ENCODE measurements at regions not wholly inside any gene's neighbourhood (a gene's known extent, or its start where the extent isn't known, plus 50 kb on each side); places are given as distances from the start of the nearest gene placed in this dataset.

DNA sequence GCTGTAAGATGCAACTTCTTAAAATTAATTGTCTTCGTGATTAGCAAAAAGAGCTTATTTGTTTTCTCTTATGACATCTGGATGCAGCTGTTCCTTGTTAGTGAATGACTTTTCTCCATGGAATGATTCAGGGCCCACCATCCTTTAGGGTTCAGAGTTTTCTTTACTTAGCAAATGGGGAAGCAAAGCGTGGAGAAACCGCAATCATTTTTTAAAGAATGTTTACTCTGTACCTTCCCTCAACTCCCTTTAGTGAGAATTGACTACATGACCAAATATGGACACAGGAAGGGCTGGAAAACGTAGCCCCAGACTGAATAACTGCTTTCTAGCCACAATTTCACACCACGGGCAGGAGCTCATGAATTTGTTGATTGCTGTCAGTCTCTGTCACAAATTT lies 130.1 kb downstream of the EDEM1 start:
- no peak overlapping the region for H3K4me3 Mint-ChIP-seq
- ATAC-seq (replicated peaks) (no peak), DNase-seq (no peak)
- H3K4me1 Mint-ChIP-seq = peaks cover 0 to 3% of the 10 kb centered on the region in 2 donors
- H3K27me3 Mint-ChIP-seq = peaks cover 0 to 5% of the 10 kb centered on the region in 2 donors
- no peak overlapping the region for H3K27ac Mint-ChIP-seq
- H3K9me3 Mint-ChIP-seq = peaks cover 0 to 1% of the 10 kb centered on the region in 2 donors
- peaks cover 0 to 2% of the 10 kb centered on the region in 2 donors for H3K36me3 Mint-ChIP-seq

DNA sequence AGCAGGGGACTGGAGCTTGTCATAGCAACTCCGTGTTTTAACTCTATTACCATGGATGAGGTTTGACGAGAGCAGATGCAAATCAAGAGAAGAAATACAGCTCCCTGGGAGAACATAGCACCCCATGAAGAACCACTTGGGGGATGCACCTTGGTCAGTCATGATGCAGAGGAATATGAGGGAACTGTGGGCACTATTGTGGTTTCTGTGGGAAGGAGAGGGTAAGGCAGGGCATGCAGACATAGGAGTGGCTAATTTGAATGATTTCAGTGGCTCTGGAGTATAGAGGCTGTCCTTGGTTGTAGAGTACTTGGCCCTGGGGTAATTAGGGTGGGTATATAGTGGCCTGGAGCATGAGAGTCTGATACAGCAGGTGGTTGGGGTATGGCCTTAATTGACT lies 131.9 kb downstream of the EDEM1 start:
- peaks cover 0 to 3% of the 10 kb centered on the region in 2 donors for H3K4me1 Mint-ChIP-seq
- H3K27me3 Mint-ChIP-seq = peaks cover 0 to 11% of the 10 kb centered on the region in 2 donors
- no peak overlapping the region for H3K4me3 Mint-ChIP-seq
- ATAC-seq (replicated peaks) (no peak), DNase-seq (no peak)
- H3K27ac Mint-ChIP-seq = no peak overlapping the region
- peaks cover 0 to 5% of the 10 kb centered on the region in 2 donors for H3K36me3 Mint-ChIP-seq
- no peaks in the 10 kb centered on the region for H3K9me3 Mint-ChIP-seq

DNA sequence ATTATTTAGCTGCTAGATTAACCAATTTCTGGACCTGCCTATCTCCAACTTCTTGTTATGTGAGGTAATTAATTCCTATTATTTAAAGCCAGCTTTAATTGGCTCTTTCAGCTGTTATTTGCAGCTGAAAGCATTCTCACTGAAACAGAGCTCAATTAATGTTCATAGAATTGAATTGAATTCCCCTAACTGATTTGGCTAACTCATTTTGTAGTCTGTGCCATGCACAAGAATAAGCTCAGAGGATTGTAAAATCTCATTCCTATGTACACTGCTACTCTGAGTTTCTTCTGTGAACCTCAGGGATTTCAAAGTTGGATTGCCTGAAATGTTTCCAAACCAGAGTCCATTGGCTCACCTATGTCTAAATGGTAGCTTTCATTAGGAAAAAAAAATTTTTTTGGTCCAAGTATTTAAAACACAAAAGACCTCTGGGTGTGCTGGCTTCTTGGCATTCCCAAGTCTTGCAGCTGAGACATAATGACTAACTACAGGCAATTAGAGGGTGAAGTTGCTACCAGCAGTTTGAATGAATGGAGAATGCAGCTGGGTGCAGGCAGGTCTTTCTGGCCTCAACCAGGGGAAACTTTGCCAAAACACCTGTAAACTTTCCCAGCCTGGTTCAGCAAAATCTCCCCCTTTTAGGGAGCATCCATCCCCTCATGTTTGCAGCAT lies 134.3 kb downstream of the EDEM1 start:
- Mint-ChIP-seq H3K27ac (no peak overlapping the region), H3K27me3 (peaks cover 9 to 11% of the 10 kb centered on the region in 2 donors)
- no peak for ATAC-seq (replicated peaks)

DNA sequence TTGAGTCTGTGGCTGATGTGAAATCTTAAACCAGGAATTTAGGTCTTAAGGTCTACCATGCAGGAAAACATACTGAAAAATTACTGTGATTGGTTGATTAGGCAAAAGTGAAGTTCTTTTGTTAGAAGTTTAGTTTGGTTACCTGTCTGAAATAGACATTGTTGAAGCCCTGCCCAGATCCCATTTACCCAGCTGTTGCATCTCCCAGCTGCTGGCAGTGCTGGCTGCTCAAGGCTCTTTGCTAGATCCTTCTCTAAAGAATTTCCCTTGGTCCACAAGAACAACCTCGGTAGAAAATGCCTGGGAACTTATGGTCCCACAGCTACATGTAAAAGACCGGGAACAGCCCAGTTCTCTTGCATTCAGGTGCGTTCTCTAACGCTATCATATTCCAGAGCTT lies 137.3 kb downstream of the EDEM1 start:
- Mint-ChIP-seq H3K4me1 (no peaks in the 10 kb centered on the region), H3K36me3 (peaks cover 0 to 9% of the 10 kb centered on the region in 2 donors), H3K9me3 (peaks cover 3 to 8% of the 10 kb centered on the region in 2 donors)

More for the DNA sequence above, 134.3 kb downstream of the EDEM1 start:
- no peak for DNase-seq
- H3K4me3 Mint-ChIP-seq = no peak overlapping the region
- peaks cover 0 to 3% of the 10 kb centered on the region in 2 donors for H3K4me1 Mint-ChIP-seq
- H3K9me3 Mint-ChIP-seq = peaks cover 2 to 8% of the 10 kb centered on the region in 2 donors
- H3K36me3 Mint-ChIP-seq = peaks cover 0 to 11% of the 10 kb centered on the region in 2 donors

DNA sequence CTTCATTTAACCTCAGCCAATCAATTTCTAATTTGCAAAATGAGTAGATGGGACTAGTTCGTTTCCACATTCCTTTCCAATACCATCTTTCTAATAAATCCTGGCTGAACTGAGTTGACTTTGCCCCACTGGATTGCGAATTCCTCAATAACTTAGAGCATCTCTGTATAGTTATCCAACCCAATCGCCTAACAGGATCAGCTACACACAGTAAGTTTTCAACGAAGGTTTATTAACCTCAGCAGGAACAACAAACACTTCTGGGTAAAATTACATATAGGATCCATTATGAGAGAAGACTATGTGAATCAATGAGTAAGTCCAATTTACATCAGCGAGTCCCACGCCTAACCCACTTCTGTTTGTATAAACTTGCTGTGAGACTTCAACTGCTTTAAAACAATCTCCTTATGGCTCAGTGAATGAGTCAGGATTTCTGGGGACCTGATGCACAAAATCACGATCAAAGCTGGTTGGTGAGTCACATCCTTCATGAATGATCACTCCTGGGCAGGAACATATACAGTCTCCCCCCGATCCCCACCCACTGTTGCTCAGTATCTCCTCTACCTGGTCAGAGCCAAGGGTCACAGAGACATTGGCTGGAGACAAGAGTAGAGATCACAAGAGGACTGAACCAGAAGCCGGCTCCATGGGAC lies 142.8 kb downstream of the EDEM1 start:
- DNase-seq (no peak), ATAC-seq (replicated peaks) (no peak)
- H3K27ac Mint-ChIP-seq = no peak overlapping the region
- peaks cover 3 to 8% of the 10 kb centered on the region in 2 donors for H3K9me3 Mint-ChIP-seq
- no peak overlapping the region for H3K4me3 Mint-ChIP-seq
- H3K4me1 Mint-ChIP-seq = peaks cover 9 to 19% of the 10 kb centered on the region in 2 donors
- H3K27me3 Mint-ChIP-seq = peaks cover 0 to 9% of the 10 kb centered on the region in 2 donors
- H3K36me3 Mint-ChIP-seq = peaks cover 0 to 5% of the 10 kb centered on the region in 2 donors

More for the DNA sequence above, 137.3 kb downstream of the EDEM1 start:
- Mint-ChIP-seq H3K4me3 (no peak overlapping the region), H3K27me3 (peaks cover 7 to 9% of the 10 kb centered on the region in 2 donors), H3K27ac (no peak overlapping the region)
- ATAC-seq (replicated peaks) = no peak
- DNase-seq = no peak

DNA sequence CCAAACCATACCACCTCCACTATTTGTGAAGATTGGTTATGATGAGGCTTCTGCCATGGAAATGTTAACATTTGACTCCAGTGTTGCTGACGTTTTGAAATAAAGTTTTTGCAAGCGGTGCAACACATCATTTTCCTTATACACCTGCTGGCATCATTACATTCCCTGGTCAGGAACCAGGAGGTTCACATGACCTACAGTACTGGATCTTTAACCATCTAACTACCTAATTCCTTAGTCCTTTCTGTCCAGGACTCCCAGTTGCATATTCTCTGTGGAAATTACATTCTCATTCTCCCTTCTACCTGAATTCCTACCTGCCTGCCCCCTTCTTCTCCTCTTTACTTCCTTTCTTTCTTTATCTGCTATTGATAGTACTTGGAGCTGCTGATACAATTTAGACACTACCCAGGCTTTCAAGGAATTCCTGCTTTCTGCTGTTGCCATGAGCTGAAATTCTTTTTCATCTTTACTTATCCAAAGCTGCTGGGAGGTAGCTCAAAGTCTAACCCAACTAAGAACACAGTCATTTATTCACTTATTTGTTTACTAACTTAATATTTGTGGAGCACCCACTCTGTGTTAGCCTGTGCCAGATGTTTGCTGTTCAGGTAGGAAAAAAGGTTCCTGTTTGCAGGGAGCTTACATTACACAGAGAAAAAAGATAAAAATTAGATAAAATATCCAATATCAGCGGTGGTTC lies 144.2 kb downstream of the EDEM1 start:
- no peaks in the 10 kb centered on the region for H3K36me3 Mint-ChIP-seq

DNA sequence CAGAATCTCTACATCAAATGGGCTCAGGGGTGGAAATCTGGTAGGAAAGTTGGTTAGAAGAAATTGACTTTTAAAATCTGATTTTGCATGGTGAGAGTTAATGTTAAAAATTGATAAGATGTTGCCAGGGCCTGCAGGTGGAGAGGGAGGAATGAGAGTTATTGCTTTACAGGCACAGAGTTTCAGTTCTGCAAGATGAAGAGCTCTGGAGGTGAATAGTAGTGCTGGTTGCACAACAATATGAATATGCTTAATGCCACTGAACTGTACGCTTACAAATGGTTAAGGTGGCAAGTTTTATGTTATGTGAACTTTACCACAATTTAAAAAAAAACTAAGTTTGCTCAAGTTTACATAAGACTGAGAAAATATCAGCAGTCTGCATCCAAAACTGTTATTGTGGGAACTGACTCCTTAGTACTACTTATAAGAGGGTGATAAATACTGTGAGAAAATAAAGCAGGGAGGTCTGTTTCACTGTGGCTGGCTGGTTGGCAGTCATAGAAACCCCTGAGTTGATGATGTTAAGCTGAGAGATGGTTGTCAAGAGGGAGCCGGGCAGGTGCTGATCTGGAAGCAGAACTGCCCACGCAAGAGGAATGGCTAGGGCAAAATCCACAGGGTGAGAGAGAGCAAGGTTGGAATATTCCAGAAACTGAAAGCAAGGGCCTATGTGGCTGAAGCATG lies 144.9 kb downstream of the EDEM1 start:
- H3K27ac Mint-ChIP-seq = no peak overlapping the region
- H3K36me3 Mint-ChIP-seq = no peaks in the 10 kb centered on the region
- peaks cover 9 to 19% of the 10 kb centered on the region in 2 donors for H3K4me1 Mint-ChIP-seq
- DNase-seq (no peak), ATAC-seq (replicated peaks) (peak; percentile 54 to 75)
- no peak overlapping the region for H3K4me3 Mint-ChIP-seq
- H3K27me3 Mint-ChIP-seq = no peaks in the 10 kb centered on the region
- peaks cover 0 to 1% of the 10 kb centered on the region in 2 donors for H3K9me3 Mint-ChIP-seq

More for the DNA sequence above, 144.2 kb downstream of the EDEM1 start:
- no peak overlapping the region for H3K27ac Mint-ChIP-seq
- ATAC-seq (replicated peaks) (no peak), DNase-seq (no peak)
- H3K4me3 Mint-ChIP-seq = no peak overlapping the region
- H3K4me1 Mint-ChIP-seq = peaks cover 9 to 19% of the 10 kb centered on the region in 2 donors
- H3K27me3 Mint-ChIP-seq = no peaks in the 10 kb centered on the region
- H3K9me3 Mint-ChIP-seq = peaks cover 0 to 1% of the 10 kb centered on the region in 2 donors

DNA sequence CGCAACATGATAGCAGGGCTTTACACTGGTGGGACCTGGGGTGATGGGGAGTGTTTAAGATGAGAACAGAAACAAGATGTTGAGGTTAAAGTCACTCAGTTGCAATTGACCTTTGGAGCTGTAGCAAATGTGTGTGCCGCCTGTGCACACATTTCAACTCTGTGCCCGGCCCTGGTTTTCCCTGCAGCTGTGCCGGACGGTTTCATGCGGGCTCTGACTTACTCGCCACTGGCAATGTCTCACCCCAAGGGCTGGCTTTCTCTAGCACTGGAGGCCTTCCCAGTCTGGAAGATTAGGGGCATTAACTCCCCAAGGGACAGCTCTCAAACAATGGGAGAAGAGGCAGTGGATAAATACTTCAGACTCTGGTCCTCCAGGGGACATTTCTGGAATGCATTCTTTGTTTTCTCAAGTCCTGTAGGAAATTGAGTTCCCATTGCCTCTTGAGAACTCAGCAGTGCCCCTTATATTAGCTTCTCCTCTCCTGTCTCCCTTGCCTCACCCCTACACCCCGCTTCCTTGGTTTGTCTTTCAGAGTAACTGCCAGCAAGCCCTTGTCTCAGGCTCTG lies 152.5 kb downstream of the EDEM1 start:
- H3K4me1 Mint-ChIP-seq = peaks cover 0 to 2% of the 10 kb centered on the region in 2 donors
- H3K36me3 Mint-ChIP-seq = peaks cover 0 to 2% of the 10 kb centered on the region in 2 donors
- ATAC-seq (replicated peaks) = no peak
- no peak overlapping the region for H3K27ac Mint-ChIP-seq
- H3K27me3 Mint-ChIP-seq = no peaks in the 10 kb centered on the region
- no peak for DNase-seq
- no peak overlapping the region for H3K4me3 Mint-ChIP-seq
- H3K9me3 Mint-ChIP-seq = no peaks in the 10 kb centered on the region

DNA sequence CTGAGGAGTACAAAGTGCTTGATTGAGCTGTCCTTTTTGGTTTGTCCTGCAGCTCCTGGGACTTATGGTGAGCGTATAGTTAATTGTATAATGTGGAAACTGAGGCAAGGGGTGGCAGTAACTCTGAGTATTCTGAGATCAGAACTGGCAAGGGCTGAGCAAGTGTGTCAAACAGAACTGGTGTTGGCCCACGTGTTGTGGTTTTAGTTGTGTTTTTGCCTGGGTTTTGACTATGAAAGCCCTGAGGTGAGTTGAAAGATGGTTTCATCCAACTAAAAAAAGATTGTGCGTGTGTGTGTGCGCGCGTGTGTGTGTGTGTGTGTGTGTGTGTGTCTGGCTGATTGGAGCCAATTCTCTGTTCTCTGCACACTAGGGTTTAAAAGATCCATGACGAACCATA lies 154.1 kb downstream of the EDEM1 start:
- Mint-ChIP-seq H3K36me3 (peaks cover 0 to 2% of the 10 kb centered on the region in 2 donors), H3K4me3 (no peak overlapping the region), H3K27ac (no peak overlapping the region), H3K27me3 (no peaks in the 10 kb centered on the region), H3K4me1 (peaks cover 0 to 2% of the 10 kb centered on the region in 2 donors), H3K9me3 (no peaks in the 10 kb centered on the region)
- no peak for DNase-seq
- ATAC-seq (replicated peaks) = no peak

DNA sequence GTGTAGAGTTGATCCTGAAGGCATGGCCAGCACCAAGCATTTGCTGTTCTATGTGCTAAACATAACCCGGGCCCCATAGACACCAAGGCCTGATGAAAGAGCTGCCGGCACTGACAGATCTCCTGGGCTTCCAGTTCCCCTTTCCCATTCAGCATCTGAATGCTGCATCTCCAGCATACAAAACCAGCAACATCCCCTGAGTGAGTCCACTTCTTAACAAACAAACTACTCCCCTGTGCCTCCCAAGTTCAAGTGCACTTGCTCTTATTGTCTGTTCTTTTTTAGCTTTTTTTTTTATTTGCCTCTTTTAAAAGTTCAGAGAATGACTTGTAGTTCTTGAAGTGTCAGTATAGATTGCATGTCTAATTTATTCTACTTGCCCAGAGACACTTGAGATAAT lies 156.0 kb downstream of the EDEM1 start:
- Mint-ChIP-seq H3K4me1 (peaks cover 0 to 2% of the 10 kb centered on the region in 2 donors), H3K36me3 (peaks cover 0 to 2% of the 10 kb centered on the region in 2 donors), H3K27ac (no peak overlapping the region), H3K27me3 (peaks cover under 1 to 5% of the 10 kb centered on the region in 2 donors), H3K9me3 (peaks cover 0 to under 1% of the 10 kb centered on the region in 2 donors), H3K4me3 (no peak overlapping the region)
- ATAC-seq (replicated peaks) = no peak
- DNase-seq = no peak

DNA sequence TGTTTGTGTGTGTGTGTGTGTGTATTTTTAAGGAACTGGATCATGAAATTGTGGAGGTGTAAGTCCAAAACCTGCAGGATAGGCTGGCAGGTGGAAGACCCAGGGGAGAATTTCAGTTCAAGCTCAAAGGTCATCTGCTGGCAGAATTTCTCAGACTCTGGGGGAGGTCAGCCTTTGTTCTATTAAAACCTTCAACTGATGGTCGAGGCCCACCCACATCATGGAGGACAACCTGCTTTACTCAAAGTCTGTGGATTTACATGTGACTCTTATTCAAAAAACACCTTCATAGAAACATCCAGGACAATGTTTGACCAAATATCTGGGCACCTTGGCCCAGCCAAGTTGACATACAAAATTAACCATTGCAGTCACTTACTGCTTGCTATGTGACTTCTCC lies 157.2 kb downstream of the EDEM1 start:
- peaks cover 4 to 5% of the 10 kb centered on the region in 2 donors for H3K9me3 Mint-ChIP-seq
- peaks cover 0 to 2% of the 10 kb centered on the region in 2 donors for H3K4me1 Mint-ChIP-seq
- DNase-seq (no peak), ATAC-seq (replicated peaks) (no peak)
- peaks cover 7 to 9% of the 10 kb centered on the region in 2 donors for H3K27me3 Mint-ChIP-seq
- no peak overlapping the region for H3K4me3 Mint-ChIP-seq
- H3K36me3 Mint-ChIP-seq = peaks cover 2 to 4% of the 10 kb centered on the region in 2 donors
- H3K27ac Mint-ChIP-seq = no peak overlapping the region

DNA sequence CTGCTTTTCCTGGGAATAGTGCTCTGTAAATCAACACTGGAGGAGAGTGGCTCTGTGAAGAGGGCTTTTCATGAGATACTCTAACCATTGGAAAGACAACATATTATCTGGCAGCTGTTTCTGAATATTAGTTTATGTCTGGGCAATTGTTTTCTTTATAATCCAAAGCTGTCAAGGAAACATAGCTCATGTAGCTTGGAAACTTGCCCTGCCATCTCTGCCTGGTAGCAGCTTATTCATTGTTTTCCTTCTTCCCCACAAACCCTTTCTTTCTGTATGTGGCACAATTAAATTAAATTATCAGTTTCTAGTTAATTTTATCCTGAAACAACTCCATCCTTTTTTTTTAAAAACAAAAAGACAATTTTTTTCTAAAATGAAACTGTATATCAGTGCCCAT lies 160.0 kb downstream of the EDEM1 start:
- Mint-ChIP-seq H3K4me1 (peaks cover 0 to 2% of the 10 kb centered on the region in 2 donors), H3K27ac (no peak overlapping the region), H3K4me3 (no peak overlapping the region), H3K27me3 (peaks cover 7 to 11% of the 10 kb centered on the region in 2 donors), H3K36me3 (peaks cover 2 to 5% of the 10 kb centered on the region in 2 donors), H3K9me3 (peaks cover 4 to 5% of the 10 kb centered on the region in 2 donors)
- no peak for ATAC-seq (replicated peaks)
- no peak for DNase-seq

DNA sequence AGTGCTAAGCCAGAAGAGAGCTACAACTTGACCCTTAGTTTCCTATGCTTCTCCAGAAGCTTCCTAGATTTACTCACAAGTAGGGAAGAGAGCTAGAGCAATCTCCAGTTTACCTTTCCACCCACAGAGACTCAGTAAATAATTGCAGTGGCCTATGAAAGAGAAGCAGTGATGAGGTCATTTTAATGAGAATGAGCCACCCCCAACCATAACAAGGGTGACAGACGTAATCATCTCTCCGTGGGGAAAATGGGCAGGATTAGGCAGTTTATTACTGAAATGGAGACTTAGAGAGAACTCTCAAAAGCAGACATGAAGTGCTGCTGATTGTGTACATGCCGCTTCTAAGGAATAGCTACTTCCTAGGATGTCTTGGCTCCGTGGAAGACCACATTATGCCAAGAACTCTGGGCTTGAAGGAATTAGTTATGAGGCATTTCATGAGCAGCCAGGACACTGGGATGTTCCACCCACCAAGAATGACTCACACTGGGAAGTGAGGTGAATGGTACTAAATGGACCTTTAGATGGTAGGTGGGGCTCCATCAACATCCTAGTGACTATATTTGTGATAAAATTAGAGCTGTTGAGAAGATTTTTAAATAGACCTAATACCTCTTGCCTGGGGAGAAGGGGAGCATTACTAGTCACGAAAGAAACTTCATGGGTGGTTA lies 160.9 kb downstream of the EDEM1 start:
- Mint-ChIP-seq H3K27ac (no peak overlapping the region), H3K36me3 (peaks cover 2 to 5% of the 10 kb centered on the region in 2 donors), H3K4me1 (peaks cover 0 to 2% of the 10 kb centered on the region in 2 donors), H3K27me3 (peaks cover 7 to 11% of the 10 kb centered on the region in 2 donors), H3K4me3 (no peak overlapping the region), H3K9me3 (peaks cover 4 to 5% of the 10 kb centered on the region in 2 donors)
- ATAC-seq (replicated peaks) = no peak
- no peak for DNase-seq

All from stimulated activated naive B cell treated with anti-CD40 and anti-IgM and Interleukin-4, amounts not matched to agents 10 μg/mL and 1 μg/mL and 100 μg/mL, for 72 hours (primary cell).